Loucy (cell line): ENCODE measurements at regions not wholly inside any gene's neighbourhood (a gene's known extent, or its start where the extent isn't known, plus 50 kb on each side); places are given as distances from the start of the nearest gene placed in this dataset.

Experiments
- EZH2phosphoT487 ChIP-seq: fragments of 200-600 bp; IDR thresholded peaks from 2 replicates; pipeline ENCODE4 v1.6.1; 2018; ENCODE audit warnings: antibody characterized with exemption, mild to moderate bottlenecking, moderate library complexity, borderline replicate concordance
- TF ChIP-seq, protein P1 (sequence below): fragments of 200-600 bp; sonication (generic); conservative IDR thresholded peaks from 2 replicates; pipeline ENCODE4 v1.5.1; 2014; ENCODE audit warnings: mild to moderate bottlenecking, antibody characterized with exemption, low read length

DNA sequence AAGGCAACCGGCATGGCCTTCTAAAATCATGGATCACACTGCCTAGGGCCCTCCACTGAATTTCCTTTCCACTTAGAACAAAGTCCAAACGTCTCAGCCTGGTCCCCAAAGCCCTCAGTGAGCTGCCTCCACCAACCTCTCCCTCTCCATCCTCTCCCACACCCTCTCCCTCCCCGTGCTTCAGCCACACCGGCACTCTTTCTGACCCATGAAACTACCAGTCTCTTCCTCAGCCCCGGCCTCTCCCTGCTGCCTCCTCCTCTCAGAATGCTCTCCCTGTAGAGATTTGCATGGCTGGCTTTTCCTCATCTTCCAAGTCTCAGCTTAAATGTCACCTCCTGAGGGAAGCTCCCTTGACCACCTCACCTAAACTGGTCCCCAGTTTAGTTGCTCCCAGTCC, 219.0 kb upstream of the ZMIZ1 start:
- TF ChIP-seq, protein P1, sequence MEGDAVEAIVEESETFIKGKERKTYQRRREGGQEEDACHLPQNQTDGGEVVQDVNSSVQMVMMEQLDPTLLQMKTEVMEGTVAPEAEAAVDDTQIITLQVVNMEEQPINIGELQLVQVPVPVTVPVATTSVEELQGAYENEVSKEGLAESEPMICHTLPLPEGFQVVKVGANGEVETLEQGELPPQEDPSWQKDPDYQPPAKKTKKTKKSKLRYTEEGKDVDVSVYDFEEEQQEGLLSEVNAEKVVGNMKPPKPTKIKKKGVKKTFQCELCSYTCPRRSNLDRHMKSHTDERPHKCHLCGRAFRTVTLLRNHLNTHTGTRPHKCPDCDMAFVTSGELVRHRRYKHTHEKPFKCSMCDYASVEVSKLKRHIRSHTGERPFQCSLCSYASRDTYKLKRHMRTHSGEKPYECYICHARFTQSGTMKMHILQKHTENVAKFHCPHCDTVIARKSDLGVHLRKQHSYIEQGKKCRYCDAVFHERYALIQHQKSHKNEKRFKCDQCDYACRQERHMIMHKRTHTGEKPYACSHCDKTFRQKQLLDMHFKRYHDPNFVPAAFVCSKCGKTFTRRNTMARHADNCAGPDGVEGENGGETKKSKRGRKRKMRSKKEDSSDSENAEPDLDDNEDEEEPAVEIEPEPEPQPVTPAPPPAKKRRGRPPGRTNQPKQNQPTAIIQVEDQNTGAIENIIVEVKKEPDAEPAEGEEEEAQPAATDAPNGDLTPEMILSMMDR: no peak
- TF ChIP-seq EZH2phosphoT487: no peak
